Stimulated activated CD4-positive, alpha-beta T cell treated with anti-CD3 and anti-CD28 coated beads, TNF-alpha, amount 100 ng/mL, for 4 hours (primary cell): ENCODE measurements at regions not wholly inside any gene's neighbourhood (a gene's known extent, or its start where the extent isn't known, plus 50 kb on each side); places are given as distances from the start of the nearest gene placed in this dataset.

ENCODE experiments used
- DNase-seq, 3 experiments: peaks; one replicate each; pipeline ENCODE4 v3.0.0-alpha.2; 2020; ENCODE audit warnings: low read depth in 3 of 3

DNA sequence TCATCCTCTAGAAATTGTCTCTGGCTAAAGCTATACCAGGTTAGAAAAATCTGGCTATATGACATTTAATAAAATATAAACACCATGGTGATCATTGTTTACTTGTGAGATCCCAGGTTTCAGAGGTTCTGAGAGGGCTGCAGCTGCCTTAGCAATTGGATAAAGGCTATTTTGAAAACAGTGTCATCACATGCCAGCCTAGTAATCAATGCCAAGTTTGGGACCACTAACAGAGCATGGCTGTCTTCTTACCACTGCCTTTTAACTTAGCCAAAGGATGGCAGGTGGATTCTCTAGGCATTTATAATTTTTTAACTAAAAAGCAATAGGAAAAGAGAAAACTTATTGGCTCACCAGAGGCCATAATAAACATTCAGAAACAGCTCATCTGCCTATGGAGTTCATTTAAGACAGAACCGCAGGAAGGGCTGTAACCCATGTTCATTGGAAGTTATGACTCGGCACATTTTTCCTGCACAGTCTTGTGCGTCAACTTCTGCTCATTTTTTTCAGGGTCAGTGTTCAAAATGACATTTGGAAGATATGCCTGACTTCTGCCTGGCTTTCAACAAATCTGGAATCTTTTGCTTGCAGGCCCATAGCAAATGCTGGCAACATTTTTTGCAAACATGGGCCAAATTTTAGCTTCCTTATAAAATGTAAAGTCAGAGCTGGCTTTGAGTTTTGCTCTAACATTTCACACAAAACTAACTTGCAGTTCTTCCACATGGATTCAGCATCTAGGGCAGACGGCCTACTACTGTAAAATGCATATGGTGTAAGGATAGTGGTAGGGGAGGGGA lies 476.0 kb upstream of the TBL1XR1 start:
- no peak for DNase-seq

DNA sequence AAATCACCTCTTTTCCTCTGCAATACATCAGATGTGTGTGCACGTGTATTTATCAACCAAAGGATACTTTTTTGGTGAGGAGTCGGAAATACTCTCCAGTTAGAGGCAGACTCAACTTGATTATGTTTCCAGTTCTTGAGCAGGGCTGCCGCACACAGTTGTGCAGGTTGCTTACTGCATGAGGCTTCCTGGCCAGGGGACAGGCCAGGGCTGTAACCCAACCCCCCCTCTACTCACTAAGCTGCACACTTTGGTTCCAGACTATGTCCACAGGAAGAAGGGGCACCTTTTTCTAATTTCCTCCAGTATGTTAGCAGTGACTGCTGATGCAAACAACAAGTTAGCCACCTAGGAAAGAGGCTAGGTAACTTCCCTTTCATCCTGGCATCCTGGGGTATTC lies 476.9 kb upstream of the TBL1XR1 start:
- DNase-seq, result no peak

DNA sequence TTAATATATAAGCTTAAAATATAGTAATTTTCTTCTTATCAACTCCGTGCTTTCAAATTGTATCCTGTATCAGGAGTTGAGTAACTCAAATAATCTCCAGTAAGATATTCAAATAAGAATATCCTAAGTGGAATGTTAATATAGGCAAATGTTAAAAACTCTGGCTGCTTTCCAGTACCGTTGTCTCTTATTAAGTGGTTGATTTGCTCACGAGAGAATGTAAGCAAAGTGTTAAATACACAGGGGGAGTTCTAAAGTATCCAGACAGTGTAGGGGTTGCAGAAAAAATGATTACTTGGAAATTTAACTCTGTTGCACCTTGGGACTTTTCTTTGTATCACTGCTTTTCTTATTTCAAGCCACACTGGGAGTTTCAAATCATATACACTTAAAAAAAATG lies 478.9 kb upstream of the TBL1XR1 start:
- DNase-seq, result no peak

DNA sequence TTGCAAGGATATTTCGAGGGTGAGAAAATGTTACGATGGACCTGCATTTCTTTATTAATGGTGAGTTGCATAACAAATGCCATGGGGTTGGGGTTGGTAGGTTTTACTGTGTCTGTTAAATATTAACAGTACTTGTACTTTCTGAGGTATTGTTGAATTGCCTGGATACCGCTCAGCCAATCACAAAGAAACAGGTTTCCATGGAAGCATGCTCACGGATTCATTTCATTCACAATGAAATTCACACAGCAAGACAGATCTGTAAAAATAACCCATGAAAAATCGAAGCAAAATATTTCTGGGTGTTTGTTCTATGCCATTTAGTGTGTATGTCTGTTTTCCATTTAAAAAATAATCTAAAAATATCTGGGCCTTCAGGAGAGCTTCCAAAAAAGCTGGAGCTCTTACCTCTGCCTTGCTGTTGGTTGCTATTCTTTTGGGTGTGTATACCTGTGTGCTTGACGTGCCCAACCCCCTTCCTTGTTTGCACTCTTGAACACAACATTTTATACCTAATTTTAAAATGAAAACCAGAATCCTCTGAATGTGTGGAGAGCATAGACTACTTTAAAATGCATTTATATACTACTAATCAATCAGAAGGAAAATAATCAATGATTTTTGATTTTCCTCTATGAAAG lies 479.8 kb upstream of the TBL1XR1 start:
- no peak for DNase-seq

DNA sequence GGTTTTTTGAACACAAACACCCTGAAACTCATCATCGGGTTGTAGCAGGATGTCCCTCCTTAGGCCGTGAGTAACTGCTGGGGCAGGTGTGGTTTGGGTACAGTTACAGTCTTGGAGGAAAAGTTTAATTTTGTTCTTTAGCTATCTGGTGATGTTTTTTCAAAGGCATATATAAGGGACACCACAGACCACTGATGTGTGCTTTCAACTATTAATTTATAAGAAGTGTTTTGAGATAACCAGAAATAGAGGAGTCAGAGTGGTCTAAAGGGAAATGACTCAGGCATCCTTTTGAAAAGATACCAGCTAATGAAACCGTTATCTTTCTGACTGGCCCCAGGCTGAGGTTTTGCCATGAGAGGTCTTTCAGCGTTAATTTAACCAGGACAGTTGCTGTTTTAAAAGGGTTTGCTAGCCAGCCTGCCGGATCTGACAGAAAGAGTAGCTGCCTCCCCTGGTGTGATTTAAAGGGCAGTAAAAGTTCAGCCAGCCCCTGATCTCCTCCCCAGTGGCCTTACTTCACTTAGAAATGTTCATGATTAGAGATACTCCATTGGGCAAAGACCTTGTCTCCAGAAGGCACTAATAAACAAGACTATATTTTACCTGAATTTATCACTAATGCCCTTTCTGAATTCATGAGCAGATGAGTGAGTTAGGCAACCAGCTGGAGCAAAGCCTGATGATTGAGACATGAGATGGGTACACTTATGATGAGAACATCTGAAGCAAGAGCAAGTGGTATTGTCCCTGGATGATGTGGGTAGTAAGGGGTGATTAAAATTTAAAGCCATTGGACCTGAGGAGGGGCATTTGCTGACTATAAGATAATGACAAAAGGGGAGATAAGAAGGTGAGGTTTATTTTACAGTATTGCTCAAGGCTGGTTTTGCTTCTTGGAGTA lies 482.5 kb upstream of the TBL1XR1 start:
- DNase-seq, result no peak

DNA sequence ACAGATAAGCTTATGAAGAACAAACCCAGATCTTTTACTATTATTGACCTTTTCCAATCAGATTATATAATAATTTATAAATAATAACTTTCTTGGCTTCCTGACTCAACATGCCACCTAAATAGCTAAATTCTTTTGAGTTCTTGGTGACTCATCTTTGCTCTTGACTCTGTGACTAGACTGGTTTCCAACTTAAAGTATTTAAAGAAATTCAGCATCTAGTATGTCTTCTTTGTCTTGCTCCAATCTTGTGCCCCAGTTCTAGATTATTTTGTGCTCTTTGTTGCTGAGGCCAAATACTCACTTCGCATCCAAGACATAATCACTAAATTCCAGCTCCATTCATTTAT lies 483.2 kb upstream of the TBL1XR1 start:
- DNase-seq, result no peak

DNA sequence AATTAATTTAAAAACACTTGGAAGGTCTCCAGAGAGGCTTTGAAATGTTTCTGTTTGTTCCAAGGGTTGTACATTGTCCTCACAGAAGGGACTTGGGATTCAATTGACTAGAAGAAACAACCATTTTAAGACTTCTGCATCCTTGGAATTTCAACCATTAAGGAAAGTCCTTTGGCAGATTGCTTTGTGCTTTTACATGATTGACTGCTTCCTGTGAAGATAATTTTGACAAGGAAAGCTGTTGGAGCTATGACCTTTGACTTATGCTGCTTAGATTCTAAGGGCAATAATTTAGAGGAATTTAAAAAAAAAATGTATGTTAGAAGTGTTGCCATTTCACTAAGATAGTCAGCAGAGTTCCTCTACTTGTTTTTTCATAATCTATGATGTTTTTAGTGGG lies 483.9 kb upstream of the TBL1XR1 start:
- DNase-seq, result no peak

DNA sequence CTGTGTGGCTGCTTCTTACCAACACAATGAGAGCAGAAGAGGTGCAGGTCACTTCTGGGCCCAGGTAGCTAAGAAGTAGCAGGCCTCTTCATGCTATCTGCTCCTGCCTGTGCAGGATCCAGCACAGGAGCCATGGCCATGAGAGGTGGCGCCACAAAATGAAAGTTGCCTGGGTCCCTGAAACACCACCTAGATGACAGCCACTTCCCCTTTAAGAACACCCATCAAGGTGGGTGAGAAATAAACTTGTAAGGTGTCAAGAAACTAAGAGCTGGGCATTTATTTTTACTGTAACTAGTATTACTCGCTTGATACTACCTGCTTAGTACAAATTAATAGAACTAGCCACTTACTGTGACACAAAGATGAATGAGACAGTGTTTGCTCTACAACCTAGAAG lies 484.6 kb upstream of the TBL1XR1 start:
- no peak for DNase-seq

DNA sequence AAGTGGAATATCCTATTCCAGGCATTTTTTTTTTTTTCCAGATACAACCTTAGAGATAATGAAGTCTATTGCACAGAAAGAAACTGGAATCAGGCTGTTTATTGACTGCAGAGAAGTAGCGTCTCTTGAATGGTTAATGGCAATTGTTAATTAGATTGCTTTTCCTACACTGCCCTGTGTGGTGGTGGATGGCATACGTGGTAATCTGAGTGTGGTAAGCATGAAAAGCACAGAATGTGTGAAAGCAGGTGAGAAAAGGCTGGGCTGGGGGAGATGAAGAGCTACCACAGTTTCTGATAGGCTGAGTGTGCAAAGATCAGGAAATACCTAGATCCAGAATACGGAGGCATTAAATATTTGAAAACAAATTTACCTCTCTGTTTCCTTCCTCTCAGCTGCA lies 486.3 kb upstream of the TBL1XR1 start:
- DNase-seq, result no peak

DNA sequence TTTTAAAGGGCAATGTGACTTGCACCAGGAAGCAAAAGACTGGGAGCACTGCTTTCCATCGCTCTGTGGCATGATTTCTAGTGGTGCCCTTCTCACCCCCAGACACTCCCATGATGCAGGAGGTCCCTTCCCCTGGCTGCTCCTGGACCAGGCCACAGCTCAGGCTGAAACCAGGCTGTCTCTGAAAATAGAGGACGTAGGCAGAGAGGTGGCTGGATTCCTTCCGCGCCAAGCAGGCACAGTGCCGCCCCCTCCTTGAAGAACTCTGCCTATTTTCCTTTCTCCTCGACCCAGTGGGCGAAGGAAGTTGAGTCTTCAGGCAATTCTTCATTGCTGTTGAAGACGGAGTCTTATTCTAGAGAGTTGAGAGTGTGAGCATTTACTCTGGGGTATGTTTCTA lies 489.4 kb upstream of the TBL1XR1 start:
- DNase-seq, result no peak

DNA sequence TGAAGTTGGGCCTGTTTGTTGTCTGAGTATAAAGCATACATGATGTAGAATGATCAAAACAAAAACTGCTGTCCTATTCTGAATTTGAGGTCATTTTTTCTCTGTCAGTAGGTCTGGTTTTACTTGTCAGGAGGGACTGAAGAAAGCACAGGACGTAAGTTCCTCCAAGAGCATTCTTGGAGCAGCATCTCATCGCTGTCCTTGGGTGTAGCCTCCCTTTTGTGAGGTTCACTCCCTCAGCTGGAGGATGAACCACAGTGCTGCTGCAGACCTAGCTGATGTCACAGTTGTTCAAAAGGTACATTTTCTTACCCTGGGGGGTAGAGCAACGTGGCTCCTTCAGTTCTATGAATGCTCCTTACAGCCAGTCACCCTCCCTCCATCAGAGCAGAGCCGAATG lies 490.0 kb upstream of the TBL1XR1 start:
- no peak for DNase-seq

DNA sequence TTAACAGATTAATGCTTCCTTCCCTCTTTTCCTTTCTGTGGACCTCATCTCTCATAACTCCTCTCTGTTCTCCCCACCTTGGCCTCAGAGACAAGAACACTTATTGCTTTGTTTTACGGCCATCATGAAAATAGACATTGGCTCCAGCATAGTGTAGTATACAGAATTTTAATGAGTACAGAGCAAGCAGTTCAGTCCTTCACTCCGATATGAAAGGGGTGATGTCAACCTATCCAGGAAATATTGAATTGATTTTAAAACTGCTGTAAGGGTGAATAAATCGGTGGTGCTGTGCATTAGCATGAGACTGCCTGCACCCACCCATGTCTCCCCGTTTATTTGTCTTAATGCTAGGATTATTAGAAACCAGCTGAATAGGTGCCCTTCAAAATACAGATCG lies 490.9 kb upstream of the TBL1XR1 start:
- no peak for DNase-seq

DNA sequence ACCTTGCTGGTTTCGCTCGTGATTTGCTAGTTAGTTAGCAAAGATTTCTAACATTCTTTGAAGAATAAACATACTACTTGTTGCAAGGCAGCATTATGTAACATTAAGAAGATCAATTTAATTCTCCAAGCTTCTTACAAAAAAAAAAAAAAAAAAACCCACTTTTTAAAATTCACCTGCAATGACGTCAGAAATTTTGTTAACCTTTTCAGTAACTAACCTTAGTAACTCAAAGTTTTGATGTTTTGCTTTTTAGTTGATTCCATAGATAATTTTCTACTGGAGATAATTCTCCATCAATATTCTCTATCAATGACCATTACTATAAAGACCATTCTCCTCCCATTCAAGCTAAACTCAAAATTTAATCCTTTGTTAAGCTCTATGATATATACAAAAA lies 491.8 kb upstream of the TBL1XR1 start:
- DNase-seq, result no peak

DNA sequence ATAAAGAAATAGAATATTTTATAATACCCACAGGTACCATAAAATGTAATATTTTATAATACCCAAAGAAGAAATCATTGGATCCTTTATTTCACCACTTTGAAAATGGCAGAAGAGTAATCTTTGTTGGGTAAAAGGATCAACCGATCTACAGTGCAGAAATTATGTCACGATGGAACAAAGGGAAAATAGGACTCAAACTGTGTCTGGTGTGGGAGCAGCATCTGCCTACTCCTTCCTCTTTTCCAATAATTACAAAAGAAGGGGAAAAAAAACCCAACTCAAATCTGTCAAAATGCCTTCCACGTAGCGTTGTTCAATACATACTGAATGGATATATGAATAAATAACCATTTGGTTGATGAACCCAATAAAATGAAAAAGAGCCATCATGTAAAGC lies 492.6 kb upstream of the TBL1XR1 start:
- DNase-seq, result no peak

DNA sequence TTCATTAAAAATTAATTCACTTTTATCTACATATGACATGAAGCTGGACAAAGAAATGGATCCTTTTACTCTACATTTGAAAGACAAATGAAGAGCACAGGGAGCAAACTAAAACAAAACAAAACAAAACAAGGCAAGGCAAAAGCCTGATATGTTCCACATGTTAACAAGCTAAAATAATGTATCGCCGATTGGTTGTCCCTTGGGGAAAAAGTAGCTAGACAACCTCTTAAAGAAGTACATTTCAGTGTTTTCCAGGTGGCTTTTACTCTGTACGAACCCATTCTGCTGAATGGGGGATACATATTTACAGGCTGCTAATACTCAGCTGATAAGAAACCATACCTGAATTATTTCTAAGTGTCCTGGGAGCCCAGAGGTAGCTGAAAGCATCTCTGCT lies 493.0 kb upstream of the TBL1XR1 start:
- no peak for DNase-seq

DNA sequence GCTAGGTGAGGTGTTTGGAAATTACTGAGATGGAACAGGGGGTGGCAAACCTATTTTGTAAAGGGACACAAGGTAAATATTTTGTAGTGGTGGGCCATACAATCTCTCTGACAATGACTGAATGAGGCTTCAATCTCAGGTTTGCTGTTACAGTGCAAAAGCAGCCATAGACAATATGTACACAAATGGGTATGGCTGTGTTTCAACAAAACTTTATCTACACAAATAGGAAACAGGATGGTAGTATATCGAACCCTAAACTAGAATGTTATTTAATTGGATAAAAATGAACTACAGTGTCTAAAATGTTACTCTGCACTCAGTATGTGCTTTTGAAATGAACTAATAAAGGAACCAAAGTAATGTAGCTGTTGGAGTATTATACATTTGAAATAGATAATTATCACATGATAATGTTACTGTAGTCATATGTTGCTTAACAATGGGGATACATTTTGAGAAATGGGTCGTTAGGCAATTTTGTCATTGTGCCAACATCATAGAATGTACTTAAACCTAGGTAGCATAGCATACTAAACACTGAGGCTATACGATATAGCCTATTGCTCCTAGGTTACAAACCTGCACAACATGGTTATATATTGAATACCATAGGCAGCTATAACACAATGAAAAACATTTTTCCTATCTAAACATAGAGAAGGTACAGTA lies 495.2 kb upstream of the TBL1XR1 start:
- DNase-seq, result no peak

DNA sequence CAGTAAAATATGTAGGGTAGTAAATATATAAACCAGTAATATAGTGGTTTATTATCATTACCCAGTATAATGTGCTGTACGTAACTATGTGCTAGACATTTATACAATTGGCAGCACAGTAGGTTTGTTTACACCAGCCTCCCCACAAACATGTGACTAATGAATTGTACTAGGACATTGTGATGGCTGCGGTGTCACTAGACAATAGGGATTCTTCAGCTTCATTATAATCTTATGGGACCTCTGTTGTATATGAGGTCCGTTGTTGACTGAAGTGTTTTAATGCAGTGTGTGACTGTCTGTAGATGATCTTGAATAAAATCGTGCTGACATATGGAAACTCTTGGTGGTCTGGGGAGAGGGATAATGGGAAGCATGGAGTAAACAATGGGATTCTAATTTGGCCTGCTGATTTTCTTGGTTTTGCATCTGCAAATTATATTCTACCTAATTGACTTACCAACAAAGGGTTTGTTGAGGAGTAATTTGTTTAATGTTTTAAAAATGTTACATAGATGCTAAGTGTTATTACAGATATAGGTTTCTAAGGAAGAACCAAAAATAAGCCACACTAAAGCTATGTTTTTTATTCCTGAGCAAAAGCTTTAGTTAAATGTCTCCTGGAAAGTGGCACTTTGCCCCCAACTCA lies 496.5 kb upstream of the TBL1XR1 start:
- no peak for DNase-seq

DNA sequence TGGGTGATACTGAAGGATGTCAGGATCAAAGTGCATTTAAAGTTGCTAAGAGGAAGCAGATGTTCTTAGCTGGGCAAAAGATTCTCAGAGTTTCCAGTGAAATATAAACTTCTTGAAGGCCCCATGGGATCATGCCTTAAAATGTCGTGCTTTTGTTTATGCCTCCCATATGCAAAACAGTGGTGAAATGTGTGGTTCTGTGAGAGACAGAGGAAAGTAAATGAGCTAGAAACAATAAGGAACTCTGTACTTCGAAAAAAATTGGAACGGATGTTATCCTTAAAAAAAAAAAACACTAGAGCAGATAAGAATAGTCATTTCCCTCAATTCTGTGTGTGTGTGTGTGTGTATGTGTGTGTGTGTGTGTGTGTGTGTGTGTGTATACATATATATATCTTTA lies 497.0 kb upstream of the TBL1XR1 start:
- no peak for DNase-seq

DNA sequence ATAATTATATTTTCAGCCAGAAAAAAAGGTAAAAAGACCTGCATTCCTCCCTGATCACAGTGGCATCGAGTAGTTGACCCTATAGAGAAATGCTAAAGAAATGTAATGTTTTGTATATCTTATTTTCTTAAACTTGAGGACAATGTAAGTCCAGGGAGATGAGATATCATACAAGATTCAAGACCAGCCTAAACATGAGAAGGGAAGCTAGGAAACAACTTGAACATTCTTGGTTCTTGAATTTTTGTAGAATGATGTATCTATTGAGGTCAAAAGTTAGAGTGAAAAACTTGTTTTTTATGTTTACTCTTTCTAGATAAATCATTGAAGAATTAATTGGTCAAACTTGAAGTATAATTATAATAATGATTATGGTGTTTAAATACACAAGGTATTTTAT lies 497.7 kb upstream of the TBL1XR1 start:
- DNase-seq, result no peak

DNA sequence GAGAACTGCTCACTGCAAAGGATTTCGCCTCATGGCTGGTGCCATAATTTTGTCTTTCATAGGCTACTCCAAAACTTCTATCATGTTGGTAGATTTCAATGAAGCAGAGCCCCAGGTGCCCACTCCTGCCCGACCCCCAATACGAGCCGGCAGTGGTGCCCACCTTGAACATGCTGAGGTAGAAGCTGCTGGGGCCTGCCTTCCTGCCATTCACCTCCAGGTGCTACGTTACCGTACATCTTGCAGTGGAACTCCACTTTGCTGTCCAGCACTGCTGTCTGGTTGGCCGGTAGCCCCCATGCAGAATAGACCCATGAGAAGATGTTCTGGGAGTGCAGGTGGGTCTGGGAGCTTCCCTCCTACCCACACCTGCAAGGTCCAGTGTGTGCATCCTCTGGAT lies 502.8 kb upstream of the TBL1XR1 start:
- DNase-seq, result no peak

DNA sequence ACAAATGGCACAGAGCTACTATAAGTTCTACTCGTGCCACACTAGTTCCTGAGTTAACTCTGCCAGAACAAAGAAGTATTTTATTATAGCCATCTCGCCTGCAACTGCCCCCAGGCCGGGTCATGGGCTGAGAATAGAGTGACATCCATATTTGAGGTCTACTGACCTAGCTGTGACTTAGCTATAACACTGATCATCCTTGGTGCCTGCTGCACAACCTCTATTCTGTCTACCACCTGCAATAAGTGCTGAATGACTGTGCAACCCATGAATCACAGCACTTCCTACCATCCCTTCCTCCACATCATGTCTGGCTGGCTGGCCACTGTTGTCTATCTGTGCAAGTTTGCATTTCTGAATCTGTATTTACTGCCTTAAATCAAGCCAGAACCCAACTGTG lies 506.5 kb upstream of the TBL1XR1 start:
- DNase-seq, result no peak
